SK-N-SH (cell line): ENCODE measurements at regions not wholly inside any gene's neighbourhood (a gene's known extent, or its start where the extent isn't known, plus 50 kb on each side); places are given as distances from the start of the nearest gene placed in this dataset.

Source experiments
- CTCF ChIA-PET: fragments of 300-600, 350-600 bp; formaldehyde crosslinking; extraction: SDS; loops from one replicate; lab custom pipeline; 2021; lab: Yijun Ruan, JAX
- POLR2A ChIA-PET: fragments of 350-600 bp; sonication (Branson Sonifier 250); formaldehyde crosslinking; extraction: SDS; loops from one replicate; lab custom pipeline; 2020; ENCODE audit warnings: antibody characterized with exemption, inconsistent platforms; lab: Yijun Ruan, JAX
- DNase-seq: peaks from one replicate; pipeline ENCODE4 v3.0.0; 2012
- H2AFZ ChIP-seq: fragments of 200-600 bp; sonication (generic); 2 replicates; pipeline ENCODE4 v1.8.1; 2016; ENCODE audit warnings: antibody characterized with exemption, mild to moderate bottlenecking, low read depth
- H3F3A ChIP-seq: fragments of 200-600 bp; sonication (generic); replicated peaks from 2 replicates; pipeline ENCODE3; 2016; ENCODE audit warnings: antibody characterized with exemption, mild to moderate bottlenecking; ENCODE audit not compliant: insufficient read depth
- H3K27ac ChIP-seq, 2 experiments: fragments of 200-500 bp in 1 of 2; fragments of 200-600 bp in 1 of 2; sonication (Bioruptor generic) in 1 of 2; sonication (generic), shearing (Covaris generic) in 1 of 2; 2 replicates each; pipeline versions ENCODE4 v1.5.1 to v1.6.1; 2014 to 2016; ENCODE audit warnings: low read depth in 2 of 2, inconsistent platforms in 1 of 2, low read length in 1 of 2, mild to moderate bottlenecking in 1 of 2, mixed read lengths in 1 of 2
- H3K27me3 ChIP-seq: fragments of 200-600 bp; sonication (generic), shearing (Covaris generic); 2 replicates; pipeline ENCODE4 v1.6.1; 2016; ENCODE audit warnings: mixed run types; ENCODE audit not compliant: insufficient read depth
- H3K36me3 ChIP-seq, 2 experiments: fragments of 200-500 bp in 1 of 2; fragments of 200-600 bp in 1 of 2; sonication (Bioruptor generic) in 1 of 2; sonication (generic) in 1 of 2; replicated peaks in 1 of 2; 2 replicates each; pipeline versions ENCODE3 to v1.5.1; 2014 to 2016; ENCODE audit warnings: low read length in 1 of 2, mild to moderate bottlenecking in 1 of 2; ENCODE audit not compliant: insufficient read depth in 2 of 2, control insufficient read depth in 1 of 2
- H3K4me1 ChIP-seq, 2 experiments: fragments of 200-500 bp in 1 of 2; fragments of 200-600 bp in 1 of 2; sonication (Bioruptor generic) in 1 of 2; sonication (generic), shearing (Covaris generic) in 1 of 2; 2 replicates each; pipeline versions ENCODE4 v1.5.1 to v1.6.1; 2014 to 2016; ENCODE audit warnings: low read depth in 1 of 2, low read length in 1 of 2, mixed run types in 1 of 2; ENCODE audit not compliant: insufficient read depth in 2 of 2, control insufficient read depth in 1 of 2
- H3K4me2 ChIP-seq: fragments of 200-600 bp; sonication (generic), shearing (Covaris generic); 2 replicates; pipeline ENCODE4 v1.6.1; 2017; ENCODE audit warnings: mixed run types
- H3K4me3 ChIP-seq, 2 experiments: fragments of 200-500 bp in 1 of 2; fragments of 200-600 bp in 1 of 2; sonication (Bioruptor generic) in 1 of 2; sonication (generic), shearing (Covaris generic) in 1 of 2; 2 replicates each; pipeline versions ENCODE4 v1.5.1 to v1.8.1; 2014 to 2016; ENCODE audit warnings: low read depth in 2 of 2, inconsistent platforms in 1 of 2, low read length in 1 of 2, mild to moderate bottlenecking in 1 of 2, mixed read lengths in 1 of 2, moderate library complexity in 1 of 2
- H3K79me2 ChIP-seq: fragments of 200-600 bp; sonication (generic); 2 replicates; pipeline ENCODE4 v1.8.1; 2017; ENCODE audit warnings: mild to moderate bottlenecking; ENCODE audit not compliant: insufficient read depth
- H3K9ac ChIP-seq: fragments of 200-600 bp; sonication (generic); 2 replicates; pipeline ENCODE4 v1.6.1; 2017; ENCODE audit warnings: mixed run types
- H3K9me2 ChIP-seq: fragments of 200-600 bp; sonication (generic); 2 replicates; pipeline ENCODE4 v1.6.1; 2017; ENCODE audit warnings: mixed run types
- H3K9me3 ChIP-seq: fragments of 200-600 bp; sonication (generic); 2 replicates; pipeline ENCODE4 v1.6.1; 2017; ENCODE audit warnings: mixed run types, mild to moderate bottlenecking, moderate library complexity
- H4K20me1 ChIP-seq: fragments of 200-600 bp; sonication (generic); 2 replicates; pipeline ENCODE4 v1.6.1; 2017; ENCODE audit warnings: mild to moderate bottlenecking, mixed run types; ENCODE audit not compliant: insufficient read depth
- CTCF ChIP-seq: fragments of 200-600 bp; sonication (generic); IDR thresholded peaks from 2 replicates; pipeline ENCODE4 v1.6.1; 2017; ENCODE audit warnings: antibody characterized with exemption, mild to moderate bottlenecking, moderate library complexity
- EZH2phosphoT487 ChIP-seq: fragments of 200-600 bp; sonication (generic); IDR thresholded peaks from 2 replicates; pipeline ENCODE4 v1.6.1; 2017; ENCODE audit warnings: low read depth, mixed run types, mild to moderate bottlenecking, antibody characterized with exemption, moderate library complexity, borderline replicate concordance
- FOXJ3 ChIP-seq: sonication (generic); formaldehyde crosslinking; IDR thresholded peaks from 2 replicates; pipeline ENCODE4 v1.5.1; 2020; ENCODE audit warnings: mild to moderate bottlenecking, missing genetic modification reagents
- GATA2 ChIP-seq: sonication (generic); formaldehyde crosslinking; IDR thresholded peaks from 2 replicates; pipeline ENCODE4 v1.5.0; 2020; ENCODE audit warnings: mild to moderate bottlenecking, missing genetic modification reagents
- IRF3 ChIP-seq: fragments of 150-350 bp; IDR thresholded peaks from 2 replicates; pipeline ENCODE4 v1.6.1; 2016; ENCODE audit warnings: mild to moderate bottlenecking, low read depth, low read length
- JUND ChIP-seq: IDR thresholded peaks from 2 replicates; pipeline ENCODE4 v1.4.0; 2012
- MEF2A ChIP-seq: IDR thresholded peaks from 2 replicates; pipeline ENCODE4 v1.4.0; 2012; ENCODE audit warnings: low read depth, borderline replicate concordance
- MXI1 ChIP-seq: IDR thresholded peaks from 2 replicates; pipeline ENCODE4 v1.6.1; 2012; ENCODE audit warnings: mild to moderate bottlenecking, low read depth, low read length, improper control_type of control experiment
- NFIC ChIP-seq: IDR thresholded peaks from 2 replicates; pipeline ENCODE4 v1.4.0; 2012; ENCODE audit warnings: borderline replicate concordance
- NRF1 ChIP-seq: IDR thresholded peaks from 2 replicates; pipeline ENCODE4 v1.6.1; 2012; ENCODE audit warnings: low read depth, mild to moderate bottlenecking, low read length
- RAD21 ChIP-seq: IDR thresholded peaks from 2 replicates; pipeline ENCODE4 v1.6.1; 2012; ENCODE audit warnings: mild to moderate bottlenecking, low read length
- SIN3A ChIP-seq: IDR thresholded peaks from 2 replicates; pipeline ENCODE4 v1.6.1; 2012; ENCODE audit warnings: low read depth, mild to moderate bottlenecking, low read length, moderate library complexity, borderline replicate concordance
- SMC3 ChIP-seq: IDR thresholded peaks from 2 replicates; pipeline ENCODE4 v1.6.1; 2012; ENCODE audit warnings: low read depth, low read length, improper control_type of control experiment
- ZBTB33 ChIP-seq: IDR thresholded peaks from 2 replicates; pipeline ENCODE4 v1.4.0; 2012; ENCODE audit warnings: low read depth, borderline replicate concordance
- WGBS: methylation state at CpG from one replicate; pipeline ENCODE4 v1.1.6; 2017; ENCODE audit warnings: low lambda C conversion rate; 5-methylcytosine and 5-hydroxymethylcytosine counted together
- TF ChIP-seq, protein P1 (sequence below): IDR thresholded peaks from 2 replicates; pipeline ENCODE4; 2012
- TF ChIP-seq, protein P2 (sequence below): IDR thresholded peaks from 2 replicates; pipeline ENCODE4 v1.4.0; 2012; ENCODE audit warnings: low read depth

DNA sequence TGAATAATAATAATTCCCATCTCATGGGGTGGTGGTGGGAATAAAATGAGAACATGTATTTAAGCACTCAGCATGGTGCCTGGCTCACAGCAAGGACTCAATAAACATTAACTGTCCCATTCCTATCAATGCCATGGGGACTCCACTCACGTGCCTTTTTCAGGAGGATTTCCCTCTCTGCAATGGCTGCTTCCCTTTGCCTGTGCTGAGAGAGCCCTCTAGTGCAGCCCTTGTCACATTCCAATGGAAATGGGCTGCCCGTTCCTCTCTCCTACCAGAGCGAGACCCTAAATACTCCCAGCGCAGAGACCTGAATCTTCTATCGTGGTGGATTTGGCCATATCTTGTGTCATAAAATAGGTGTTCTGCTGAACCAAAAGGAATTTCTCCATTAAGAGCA lies 621.5 kb upstream of the B3GAT1 start:
- Histone ChIP-seq H3K4me1 (peaks cover 0 to 15% of the 10 kb centered on the region in 2 experiments; a peak in 1 of 4 replicates), H3K4me2 (no peak overlapping the region), H3K79me2 (no peaks in the 10 kb centered on the region), H4K20me1 (no peaks in the 10 kb centered on the region), H3K27ac (no peak overlapping the region), H2AFZ (no peak overlapping the region), H3K9me2 (no peaks in the 10 kb centered on the region), H3F3A (no peaks in the 10 kb centered on the region), H3K36me3 (no peaks in the 10 kb centered on the region), H3K4me3 (no peak overlapping the region; a peak in 1 of 4 replicates), H3K9me3 (no peaks in the 10 kb centered on the region), H3K9ac (no peak overlapping the region), H3K27me3 (no peaks in the 10 kb centered on the region)
- WGBS: 44% methylated on average over 5 of the region's 5 CpGs
- TF ChIP-seq, protein P1, sequence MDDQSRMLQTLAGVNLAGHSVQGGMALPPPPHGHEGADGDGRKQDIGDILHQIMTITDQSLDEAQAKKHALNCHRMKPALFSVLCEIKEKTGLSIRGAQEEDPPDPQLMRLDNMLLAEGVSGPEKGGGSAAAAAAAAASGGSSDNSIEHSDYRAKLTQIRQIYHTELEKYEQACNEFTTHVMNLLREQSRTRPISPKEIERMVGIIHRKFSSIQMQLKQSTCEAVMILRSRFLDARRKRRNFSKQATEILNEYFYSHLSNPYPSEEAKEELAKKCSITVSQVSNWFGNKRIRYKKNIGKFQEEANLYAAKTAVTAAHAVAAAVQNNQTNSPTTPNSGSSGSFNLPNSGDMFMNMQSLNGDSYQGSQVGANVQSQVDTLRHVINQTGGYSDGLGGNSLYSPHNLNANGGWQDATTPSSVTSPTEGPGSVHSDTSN: no peak
- no peak for TF ChIP-seq MEF2A
- no peak for TF ChIP-seq NRF1
- peak; percentile 70; the same call in 1 of the 2 replicates for TF ChIP-seq SMC3
- TF ChIP-seq NFIC: no peak
- TF ChIP-seq RAD21: peak; percentile 88
- TF ChIP-seq MXI1: no peak
- no peak for TF ChIP-seq FOXJ3
- TF ChIP-seq IRF3: no peak
- CTCF ChIA-PET: interaction anchor here (1.0 to 3.7 kb wide), 4 partner anchors 12 to 166 kb away, joined by 3 to 38 read pairs (median 7); no protein-coding TSS in a partner anchor
- POLR2A ChIA-PET: no interaction called here
- peak; percentile 54 for DNase-seq

DNA sequence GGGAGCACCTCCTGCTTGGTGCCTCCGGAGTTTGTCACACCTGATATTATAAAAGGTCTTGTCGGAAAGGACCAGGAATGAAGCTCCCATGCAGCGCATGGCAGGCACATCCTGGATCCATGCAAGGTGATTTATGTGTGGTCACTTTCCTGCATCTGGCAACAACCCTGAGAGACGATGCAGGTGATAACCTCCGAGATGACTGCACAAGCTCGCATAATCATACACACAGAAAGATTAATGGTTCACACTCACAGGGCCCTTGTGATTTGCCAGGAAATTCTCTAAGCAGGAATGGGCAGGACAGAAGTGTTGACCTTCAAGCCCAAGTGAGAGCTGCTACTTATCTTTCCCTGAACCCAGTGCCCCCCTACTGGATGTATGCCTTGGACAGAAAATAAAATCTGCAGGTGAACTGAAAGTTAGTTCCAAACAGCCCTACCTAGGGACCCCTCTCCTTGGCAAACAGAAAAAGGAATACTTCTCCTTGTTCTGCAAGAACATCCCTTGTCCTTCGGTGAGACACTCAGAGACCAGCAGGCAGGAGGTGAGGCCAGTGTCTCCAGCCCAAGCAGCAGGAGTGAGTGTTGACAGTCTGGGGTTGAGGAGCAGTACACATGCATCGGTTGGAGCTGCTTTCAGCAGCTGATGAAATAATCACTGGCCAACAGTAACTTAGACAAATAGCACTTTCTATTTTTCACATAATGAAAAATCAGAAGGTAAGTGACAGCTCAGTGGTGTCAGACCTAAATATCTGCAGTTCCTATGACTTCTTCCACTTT lies 619.4 kb upstream of the B3GAT1 start:
- WGBS: 20% methylated on average over 5 of the region's 8 CpGs
- Histone ChIP-seq H3K9me2 (no peaks in the 10 kb centered on the region), H3K4me2 (no peak overlapping the region), H3K9ac (no peak overlapping the region), H3K36me3 (no peaks in the 10 kb centered on the region)
- DNase-seq: no peak
- TF ChIP-seq NFIC (no peak), SIN3A (no peak), EZH2phosphoT487 (no peak), GATA2 (CRISPR knock-in tag) (no peak), ZBTB33 (no peak), CTCF (no peak), JUND (no peak)
- TF ChIP-seq, protein P2, sequence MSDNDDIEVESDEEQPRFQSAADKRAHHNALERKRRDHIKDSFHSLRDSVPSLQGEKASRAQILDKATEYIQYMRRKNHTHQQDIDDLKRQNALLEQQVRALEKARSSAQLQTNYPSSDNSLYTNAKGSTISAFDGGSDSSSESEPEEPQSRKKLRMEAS: no peak
- TF ChIP-seq, protein P1: no peak
- TF ChIP-seq, all 33 proteins: peak for 0
- Histone ChIP-seq H4K20me1 (no peaks in the 10 kb centered on the region), H3K4me1 (peaks cover 0 to 15% of the 10 kb centered on the region in 2 experiments; a peak in 1 of 4 replicates), H3K27me3 (no peaks in the 10 kb centered on the region), H3K27ac (no peak overlapping the region), H2AFZ (no peak overlapping the region), H3K9me3 (no peaks in the 10 kb centered on the region), H3K79me2 (no peaks in the 10 kb centered on the region), H3F3A (no peaks in the 10 kb centered on the region), H3K4me3 (no peak overlapping the region)
- POLR2A ChIA-PET: no interaction called here
- CTCF ChIA-PET: interaction anchor here (0.6 to 3.7 kb wide), 5 partner anchors 14 to 561 kb away, joined by 3 to 38 read pairs (median 3); no protein-coding TSS in a partner anchor
